ENCODE measurements at regions not wholly inside any gene's neighbourhood (a gene's known extent, or its start where the extent isn't known, plus 50 kb on each side); places are given as distances from the start of the nearest gene placed in this dataset.

DNA sequence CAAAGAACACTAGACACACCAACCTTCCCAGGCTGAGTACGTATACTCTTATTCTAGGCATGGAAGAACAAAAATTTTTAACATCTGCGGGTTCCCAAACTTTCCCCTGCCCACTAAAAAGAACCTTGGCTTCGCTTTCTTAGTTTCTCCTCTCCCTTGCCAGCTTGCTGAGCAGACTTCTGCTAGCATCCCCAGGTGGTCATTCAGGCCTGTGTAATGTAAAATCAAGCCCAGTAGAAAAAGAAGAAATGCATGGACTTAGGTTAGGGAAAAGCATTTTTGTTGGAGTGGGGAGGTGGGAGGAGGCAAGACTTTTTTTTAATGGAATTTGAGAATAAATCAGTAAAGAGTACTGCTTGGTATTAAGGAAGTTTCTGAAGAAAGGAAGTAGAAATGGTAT is 331.0 kb upstream of the TLE4 start:
- Histone ChIP-seq H3K9me3 (no peaks in the 10 kb centered on the region), H3K4me1 (ENCODE audit: insufficient read depth) (no peaks in the 10 kb centered on the region)
- 88 to 97% (median 93%) methylated on average over 3 of the region's 3 CpGs for WGBS, 3 donors

DNA sequence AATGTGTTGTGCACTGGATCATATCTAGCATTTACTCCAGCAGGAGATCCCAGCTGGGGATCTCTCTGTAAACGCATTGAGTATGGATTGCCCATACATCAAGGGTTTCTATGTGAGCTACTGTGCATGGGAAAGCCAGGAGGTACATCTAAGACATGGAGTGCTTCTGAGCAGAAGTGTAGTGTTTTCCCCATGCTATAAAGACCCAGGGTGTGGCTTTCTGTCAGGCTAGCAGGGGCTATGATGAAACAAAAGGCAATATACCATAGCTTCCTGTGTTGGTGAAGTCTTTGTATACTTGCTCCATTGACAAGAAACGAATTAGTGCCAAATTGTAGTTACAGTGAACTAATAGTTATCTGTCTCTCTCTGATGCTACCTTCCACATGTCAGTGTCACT is 329.3 kb upstream of the TLE4 start:
- Histone ChIP-seq H3K4me3 (no peak overlapping the region), H3K36me3 (no peaks in the 10 kb centered on the region), H3K27ac (no peak overlapping the region), H3K27me3 (no peaks in the 10 kb centered on the region), H3K4me1 (ENCODE audit: insufficient read depth) (no peaks in the 10 kb centered on the region), H3K9me3 (no peaks in the 10 kb centered on the region)
- WGBS, 3 donors, result 79 to 86% (median 79%) methylated on average over 2 of the region's 2 CpGs
- no peak for DNase-seq
- intact Hi-C loops (cut with DNase I), result no loop called here
- TF ChIP-seq POLR2A (IDR thresholded peaks at IDR 0.05), result no peak

More for the DNA sequence above, 331.0 kb upstream of the TLE4 start:
- Histone ChIP-seq H3K4me3 (no peak overlapping the region), H3K36me3 (no peaks in the 10 kb centered on the region), H3K27me3 (no peaks in the 10 kb centered on the region), H3K27ac (no peak overlapping the region)
- intact Hi-C loops (cut with DNase I), result no loop called here
- DNase-seq, result no peak
- TF ChIP-seq, protein P1, sequence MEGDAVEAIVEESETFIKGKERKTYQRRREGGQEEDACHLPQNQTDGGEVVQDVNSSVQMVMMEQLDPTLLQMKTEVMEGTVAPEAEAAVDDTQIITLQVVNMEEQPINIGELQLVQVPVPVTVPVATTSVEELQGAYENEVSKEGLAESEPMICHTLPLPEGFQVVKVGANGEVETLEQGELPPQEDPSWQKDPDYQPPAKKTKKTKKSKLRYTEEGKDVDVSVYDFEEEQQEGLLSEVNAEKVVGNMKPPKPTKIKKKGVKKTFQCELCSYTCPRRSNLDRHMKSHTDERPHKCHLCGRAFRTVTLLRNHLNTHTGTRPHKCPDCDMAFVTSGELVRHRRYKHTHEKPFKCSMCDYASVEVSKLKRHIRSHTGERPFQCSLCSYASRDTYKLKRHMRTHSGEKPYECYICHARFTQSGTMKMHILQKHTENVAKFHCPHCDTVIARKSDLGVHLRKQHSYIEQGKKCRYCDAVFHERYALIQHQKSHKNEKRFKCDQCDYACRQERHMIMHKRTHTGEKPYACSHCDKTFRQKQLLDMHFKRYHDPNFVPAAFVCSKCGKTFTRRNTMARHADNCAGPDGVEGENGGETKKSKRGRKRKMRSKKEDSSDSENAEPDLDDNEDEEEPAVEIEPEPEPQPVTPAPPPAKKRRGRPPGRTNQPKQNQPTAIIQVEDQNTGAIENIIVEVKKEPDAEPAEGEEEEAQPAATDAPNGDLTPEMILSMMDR (IDR thresholded peaks at IDR 0.05), result no peak
- TF ChIP-seq EP300 (IDR thresholded peaks at IDR 0.05), result no peak
- no peak for TF ChIP-seq POLR2A (IDR thresholded peaks at IDR 0.05)

DNA sequence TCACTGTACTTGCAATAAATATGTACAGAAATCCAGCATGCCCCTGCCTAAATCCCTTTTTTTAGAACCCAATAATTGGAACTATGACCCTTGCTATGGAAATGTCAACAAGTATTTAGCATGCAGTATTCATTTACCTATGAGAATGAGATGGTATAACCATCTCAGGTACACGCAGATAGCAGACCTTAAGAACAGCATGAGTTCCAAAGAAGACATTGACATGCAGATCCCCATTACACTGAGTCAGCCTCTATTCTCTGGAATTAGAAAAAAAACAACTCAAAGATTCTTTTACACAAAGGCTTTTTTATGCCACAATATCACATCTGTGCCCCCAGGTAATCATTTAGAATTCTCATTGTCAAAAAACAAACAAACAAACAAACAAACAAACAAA is 325.6 kb upstream of the TLE4 start:
- Histone ChIP-seq H3K27me3 (no peaks in the 10 kb centered on the region), H3K4me1 (ENCODE audit: insufficient read depth) (no peaks in the 10 kb centered on the region), H3K27ac (no peak overlapping the region), H3K36me3 (no peaks in the 10 kb centered on the region), H3K4me3 (no peak overlapping the region), H3K9me3 (no peaks in the 10 kb centered on the region)
- TF ChIP-seq POLR2A (IDR thresholded peaks at IDR 0.05) (no peak), EP300 (IDR thresholded peaks at IDR 0.05) (no peak)
- TF ChIP-seq, protein P1 (IDR thresholded peaks at IDR 0.05), result no peak
- intact Hi-C loops (cut with DNase I), result no loop called here
- DNase-seq, result no peak
- WGBS, 3 donors, result 86 to 93% (median 89%) methylated on average over 1 of the region's 1 CpG

DNA sequence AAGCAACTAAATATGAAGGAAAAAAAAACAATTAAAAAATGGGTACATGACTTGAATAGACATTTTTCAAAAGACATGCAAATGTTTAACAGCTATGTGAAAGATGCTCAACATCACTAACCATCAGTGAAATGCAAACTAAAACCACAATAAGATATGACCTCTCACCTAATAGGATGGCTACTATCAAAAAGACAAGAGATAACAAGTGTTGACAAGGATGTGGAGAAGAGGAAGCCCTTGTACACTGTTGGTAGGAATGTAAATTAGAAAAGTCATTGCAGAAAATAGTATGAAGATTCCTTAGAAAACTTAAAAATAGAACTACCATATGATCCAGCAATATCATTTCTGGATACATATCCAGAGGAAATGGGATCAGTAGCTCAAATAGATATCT is 324.7 kb upstream of the TLE4 start:
- TF ChIP-seq POLR2A (IDR thresholded peaks at IDR 0.05) (no peak), EP300 (IDR thresholded peaks at IDR 0.05) (no peak)
- TF ChIP-seq, protein P1 (IDR thresholded peaks at IDR 0.05), result no peak
- H3K4me1 ChIP-seq (ENCODE audit: insufficient read depth), result no peaks in the 10 kb centered on the region
- intact Hi-C loops (cut with DNase I), result no loop called here
- no peak overlapping the region for H3K4me3 ChIP-seq
- H3K36me3 ChIP-seq, result no peaks in the 10 kb centered on the region
- H3K9me3 ChIP-seq, result no peaks in the 10 kb centered on the region
- no peak for DNase-seq
- no peak overlapping the region for H3K27ac ChIP-seq
- H3K27me3 ChIP-seq, result no peaks in the 10 kb centered on the region

DNA sequence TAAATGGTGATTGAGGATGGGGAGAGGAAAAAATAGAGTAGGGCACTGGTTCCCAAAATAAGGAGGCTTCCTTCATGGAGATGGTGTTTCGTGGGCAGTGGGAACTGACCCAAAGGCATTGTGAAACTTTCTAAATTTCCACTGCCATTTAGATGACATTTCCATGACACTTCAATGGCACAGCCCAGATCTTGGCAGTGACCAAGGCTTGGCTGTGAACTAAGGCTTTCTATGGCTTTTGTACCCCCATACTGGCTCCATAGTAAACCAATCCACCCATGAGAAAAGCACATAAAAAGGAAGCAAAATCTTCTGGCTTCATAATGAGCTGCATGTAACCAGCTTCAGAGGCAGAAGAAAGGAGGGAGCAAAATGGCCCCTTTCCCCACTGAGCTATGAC is 321.0 kb upstream of the TLE4 start:
- intact Hi-C loops (cut with DNase I), result loop anchor here in 1 of 4 donors (2.0 kb wide), 1 partner anchor 14 kb away; no protein-coding TSS in a partner anchor
- Histone ChIP-seq H3K4me1 (ENCODE audit: insufficient read depth) (no peaks in the 10 kb centered on the region), H3K36me3 (no peaks in the 10 kb centered on the region), H3K27ac (no peak overlapping the region), H3K27me3 (no peaks in the 10 kb centered on the region), H3K4me3 (no peak overlapping the region), H3K9me3 (no peaks in the 10 kb centered on the region)
- TF ChIP-seq EP300 (IDR thresholded peaks at IDR 0.05) (no peak), POLR2A (IDR thresholded peaks at IDR 0.05) (no peak)
- TF ChIP-seq, protein P1 (IDR thresholded peaks at IDR 0.05), result no peak
- no peak for DNase-seq
- 72 to 80% (median 73%) methylated on average over 1 of the region's 1 CpG for WGBS, 3 donors

Measured in ovary (tissue), 7 donors.